Naive thymus-derived CD4-positive, alpha-beta T cell (primary cell): ENCODE measurements at regions not wholly inside any gene's neighbourhood (a gene's known extent, or its start where the extent isn't known, plus 50 kb on each side); places are given as distances from the start of the nearest gene placed in this dataset.
A peak's percentile ranks its signal among the peaks of the same experiment; 100 is the strongest.
"Not testable (repeated sequence)": the region's sequence is repeated elsewhere in the genome, so short reads cannot be mapped to it uniquely, and the experiment has no call there.

Experiments
- ATAC-seq: fragments of 150-1000 bp; cut with Tn5 transposase; 2 replicates; pipeline ENCODE4 v1.10.0; 2021; ENCODE audit warnings: mild to moderate bottlenecking, moderate library complexity
- CTCF ChIA-PET: fragments of 350-600 bp; sonication (Branson Sonifier 250); formaldehyde crosslinking; loops from one replicate; lab custom pipeline; 2021; ENCODE audit warnings: antibody characterized with exemption; lab: Charles Lee
- POLR2A ChIA-PET: fragments of 350-600 bp; sonication (Branson Sonifier 250); formaldehyde crosslinking; loops from one replicate; lab custom pipeline; 2021; ENCODE audit warnings: antibody characterized with exemption, inconsistent platforms; lab: Charles Lee
- DNase-seq, 9 donors: peaks; one replicate each; pipeline versions ENCODE4 v3.0.0 to v3.0.0-alpha.2; 2020 to 2022; ENCODE audit warnings: mixed read lengths in 1 of 9
- H3K27ac ChIP-seq: one replicate; pipeline ENCODE4 v1.7.0; 2013; ENCODE audit warnings: mild to moderate bottlenecking, low read depth, low read length, moderate library complexity
- H3K27me3 ChIP-seq, 2 donors: one replicate each; pipeline ENCODE4 v1.7.0; 2013; ENCODE audit warnings: low read length in 2 of 2, mild to moderate bottlenecking in 2 of 2, moderate library complexity in 2 of 2; ENCODE audit not compliant: control insufficient read depth in 2 of 2, insufficient read depth in 2 of 2
- H3K36me3 ChIP-seq, 3 experiments: 1 replicate in 2 of 3; 2 replicates in 1 of 3; pipeline ENCODE4 v1.7.0; 2013; ENCODE audit warnings: low read length in 3 of 3, mild to moderate bottlenecking in 3 of 3, moderate library complexity in 1 of 3; ENCODE audit not compliant: insufficient read depth in 3 of 3, control insufficient read depth in 2 of 3
- H3K4me1 ChIP-seq, 2 donors: one replicate each; pipeline ENCODE4 v1.7.0; 2013; ENCODE audit warnings: low read length in 2 of 2, mild to moderate bottlenecking in 2 of 2, moderate library complexity in 1 of 2; ENCODE audit not compliant: control insufficient read depth in 2 of 2, insufficient read depth in 2 of 2
- H3K4me3 ChIP-seq: 2 replicates; pipeline ENCODE4 v1.7.0; 2013; ENCODE audit warnings: mild to moderate bottlenecking, low read length
- H3K9me3 ChIP-seq, 3 experiments: 1 replicate in 2 of 3; 2 replicates in 1 of 3; pipeline ENCODE4 v1.7.0; 2013; ENCODE audit warnings: low read length in 3 of 3; ENCODE audit not compliant: control insufficient read depth in 2 of 3
- H3K27ac Mint-ChIP-seq, 9 donors: one replicate each; pipeline ENCODE4 v1.8.0; 2020 to 2022; ENCODE audit warnings: mixed read lengths in 9 of 9, mild to moderate bottlenecking in 8 of 9, moderate library complexity in 5 of 9, inconsistent platforms in 2 of 9
- H3K27me3 Mint-ChIP-seq, 5 donors: one replicate each; pipeline ENCODE4 v1.8.0; 2021 to 2022; ENCODE audit warnings: mixed read lengths in 5 of 5, mild to moderate bottlenecking in 1 of 5
- H3K36me3 Mint-ChIP-seq, 5 donors: one replicate each; pipeline ENCODE4 v1.8.0; 2020 to 2022; ENCODE audit warnings: mixed read lengths in 5 of 5, mild to moderate bottlenecking in 3 of 5, inconsistent platforms in 1 of 5
- H3K4me1 Mint-ChIP-seq, 7 donors: one replicate each; pipeline ENCODE4 v1.8.0; 2020 to 2022; ENCODE audit warnings: mixed read lengths in 7 of 7, mild to moderate bottlenecking in 3 of 7, inconsistent platforms in 1 of 7
- H3K4me3 Mint-ChIP-seq, 10 donors: one replicate each; pipeline ENCODE4 v1.8.0; 2020 to 2022; ENCODE audit warnings: mild to moderate bottlenecking in 10 of 10, mixed read lengths in 10 of 10, moderate library complexity in 6 of 10, inconsistent platforms in 2 of 10
- H3K9me3 Mint-ChIP-seq, 11 donors: one replicate each; pipeline ENCODE4 v1.8.0; 2020 to 2022; ENCODE audit warnings: mixed read lengths in 11 of 11, mild to moderate bottlenecking in 4 of 11, inconsistent platforms in 1 of 11, moderate library complexity in 1 of 11
- intact Hi-C, 2 donors: fragments of 100-400 bp; cut with micrococcal nuclease; formaldehyde crosslinking; loops; one replicate each; pipeline ENCODE4 v1.15.1; 2023

GRCh38 chr14:58914279-58914855, 274.1 kb upstream of the DAAM1 start:
- Histone ChIP-seq H3K9me3 (no peaks in the 10 kb centered on the region), H3K36me3 (no peaks in the 10 kb centered on the region), H3K27ac (no peak overlapping the region), H3K4me1 (no peaks in the 10 kb centered on the region), H3K4me3 (no peak overlapping the region), H3K27me3 (no peaks in the 10 kb centered on the region)
- no peaks in the 10 kb centered on the region for H3K9me3 Mint-ChIP-seq
- ATAC-seq (no peak), DNase-seq (no peak)
- H3K36me3 Mint-ChIP-seq: no peaks in the 10 kb centered on the region
- intact Hi-C loops: no loop called here
- ChIA-PET CTCF (interaction anchor here (0.6 kb wide), 1 partner anchor 830 kb away, joined by 3 read pairs; no protein-coding TSS in a partner anchor), POLR2A (no interaction called here)
- peaks cover 0 to 3% (median 0%) of the 10 kb centered on the region in 5 donors for H3K27me3 Mint-ChIP-seq
- no peaks in the 10 kb centered on the region for H3K4me1 Mint-ChIP-seq
- peak overlapping the region in 1 of 9 donors; percentile 18 for H3K27ac Mint-ChIP-seq
- H3K4me3 Mint-ChIP-seq: no peak overlapping the region

DNA sequence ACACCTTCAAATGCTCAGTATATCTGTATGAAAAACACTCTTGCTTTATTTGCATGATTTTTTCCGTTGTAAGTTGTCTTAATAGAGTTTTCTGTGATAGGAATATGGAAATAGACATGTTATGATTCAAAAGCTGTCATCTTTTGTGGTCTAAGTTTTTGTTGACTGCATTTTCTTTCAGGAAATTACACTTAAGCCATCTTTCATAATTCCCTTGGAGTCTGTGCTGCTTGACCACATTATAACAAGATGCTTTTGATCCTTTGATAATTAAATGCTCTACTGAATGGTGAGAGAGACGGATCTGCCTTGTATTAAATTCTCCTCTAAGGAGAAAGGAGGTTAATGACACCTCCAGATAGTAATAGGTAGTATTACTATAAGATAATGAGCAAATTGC, 272.8 kb upstream of the DAAM1 start:
- H3K4me1 Mint-ChIP-seq: no peaks in the 10 kb centered on the region
- intact Hi-C loops: no loop called here
- ATAC-seq (no peak), DNase-seq (no peak)
- H3K9me3 Mint-ChIP-seq: no peaks in the 10 kb centered on the region
- no peaks in the 10 kb centered on the region for H3K27me3 ChIP-seq
- no peak overlapping the region for H3K27ac Mint-ChIP-seq
- no peak overlapping the region for H3K27ac ChIP-seq
- H3K9me3 ChIP-seq: no peaks in the 10 kb centered on the region
- H3K27me3 Mint-ChIP-seq: peaks cover 0 to 10% (median 0%) of the 10 kb centered on the region in 5 donors
- ChIA-PET CTCF (no interaction called here), POLR2A (no interaction called here)
- no peak overlapping the region for H3K4me3 Mint-ChIP-seq
- H3K4me3 ChIP-seq: no peak overlapping the region
- no peaks in the 10 kb centered on the region for H3K36me3 Mint-ChIP-seq
- H3K4me1 ChIP-seq: no peaks in the 10 kb centered on the region
- no peaks in the 10 kb centered on the region for H3K36me3 ChIP-seq

- CTCF ChIA-PET: no interaction called here
- Histone ChIP-seq H3K9me3 (no peaks in the 10 kb centered on the region), H3K27me3 (no peaks in the 10 kb centered on the region), H3K36me3 (no peaks in the 10 kb centered on the region), H3K4me3 (no peak overlapping the region), H3K4me1 (no peaks in the 10 kb centered on the region), H3K27ac (no peak overlapping the region)
- no peaks in the 10 kb centered on the region for H3K4me1 Mint-ChIP-seq
- H3K4me3 Mint-ChIP-seq: no peak overlapping the region
- peaks cover 0 to 5% (median 0%) of the 10 kb centered on the region in 11 donors for H3K9me3 Mint-ChIP-seq
- ATAC-seq (no peak), DNase-seq (no peak)
- POLR2A ChIA-PET: no interaction called here
- intact Hi-C loops: no loop called here
- H3K27ac Mint-ChIP-seq: no peak overlapping the region
- H3K27me3 Mint-ChIP-seq: peaks cover 0 to 16% (median 0%) of the 10 kb centered on the region in 5 donors
- H3K36me3 Mint-ChIP-seq: no peaks in the 10 kb centered on the region
Measured at GRCh38 chr14:58918066-58918738, 270.3 kb upstream of the DAAM1 start.

DNA sequence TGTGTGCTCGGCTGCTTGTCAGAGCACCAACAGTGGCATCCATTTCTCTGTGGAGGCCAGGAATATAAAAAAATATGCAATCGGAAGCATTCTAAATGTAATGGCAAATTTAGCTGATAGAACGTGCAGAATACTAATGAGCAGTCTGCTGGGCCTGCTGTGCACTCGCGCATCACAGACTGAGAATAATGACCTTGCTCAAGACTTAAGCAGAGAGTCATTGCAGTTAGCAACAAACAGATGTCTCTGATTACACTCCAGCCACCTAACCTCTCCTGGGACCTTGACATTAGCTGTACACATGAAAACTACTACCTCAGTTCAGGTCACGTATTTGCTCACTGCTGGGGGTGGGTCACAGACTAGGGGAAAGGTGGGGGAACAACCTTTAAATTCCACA, 269.2 kb upstream of the DAAM1 start:
- Mint-ChIP-seq H3K27ac (no peak overlapping the region), H3K4me3 (no peak overlapping the region), H3K4me1 (no peaks in the 10 kb centered on the region), H3K36me3 (no peaks in the 10 kb centered on the region), H3K27me3 (peaks cover 0 to 16% (median 0%) of the 10 kb centered on the region in 5 donors), H3K9me3 (peaks cover 0 to 5% (median 0%) of the 10 kb centered on the region in 11 donors)
- CTCF ChIA-PET: no interaction called here
- no peaks in the 10 kb centered on the region for H3K9me3 ChIP-seq
- H3K27ac ChIP-seq: no peak overlapping the region
- H3K36me3 ChIP-seq: no peaks in the 10 kb centered on the region
- ATAC-seq (no peak), DNase-seq (no peak)
- H3K4me1 ChIP-seq: no peaks in the 10 kb centered on the region
- intact Hi-C loops: no loop called here
- H3K27me3 ChIP-seq: no peaks in the 10 kb centered on the region
- H3K4me3 ChIP-seq: no peak overlapping the region
- POLR2A ChIA-PET: no interaction called here

GRCh38 chr14:58920230-58920629, 268.2 kb upstream of the DAAM1 start:
- no peaks in the 10 kb centered on the region for H3K4me1 Mint-ChIP-seq
- H3K27ac Mint-ChIP-seq: no peak overlapping the region
- Histone ChIP-seq H3K27me3 (no peaks in the 10 kb centered on the region), H3K27ac (no peak overlapping the region), H3K36me3 (no peaks in the 10 kb centered on the region), H3K9me3 (no peaks in the 10 kb centered on the region), H3K4me1 (no peaks in the 10 kb centered on the region), H3K4me3 (no peak overlapping the region)
- ATAC-seq (no peak), DNase-seq (no peak)
- ChIA-PET CTCF (no interaction called here), POLR2A (no interaction called here)
- peaks cover 0 to 16% (median 0%) of the 10 kb centered on the region in 5 donors for H3K27me3 Mint-ChIP-seq
- no peaks in the 10 kb centered on the region for H3K36me3 Mint-ChIP-seq
- intact Hi-C loops: no loop called here
- no peak overlapping the region for H3K4me3 Mint-ChIP-seq
- peaks cover 0 to 5% (median 0%) of the 10 kb centered on the region in 11 donors for H3K9me3 Mint-ChIP-seq

DNA sequence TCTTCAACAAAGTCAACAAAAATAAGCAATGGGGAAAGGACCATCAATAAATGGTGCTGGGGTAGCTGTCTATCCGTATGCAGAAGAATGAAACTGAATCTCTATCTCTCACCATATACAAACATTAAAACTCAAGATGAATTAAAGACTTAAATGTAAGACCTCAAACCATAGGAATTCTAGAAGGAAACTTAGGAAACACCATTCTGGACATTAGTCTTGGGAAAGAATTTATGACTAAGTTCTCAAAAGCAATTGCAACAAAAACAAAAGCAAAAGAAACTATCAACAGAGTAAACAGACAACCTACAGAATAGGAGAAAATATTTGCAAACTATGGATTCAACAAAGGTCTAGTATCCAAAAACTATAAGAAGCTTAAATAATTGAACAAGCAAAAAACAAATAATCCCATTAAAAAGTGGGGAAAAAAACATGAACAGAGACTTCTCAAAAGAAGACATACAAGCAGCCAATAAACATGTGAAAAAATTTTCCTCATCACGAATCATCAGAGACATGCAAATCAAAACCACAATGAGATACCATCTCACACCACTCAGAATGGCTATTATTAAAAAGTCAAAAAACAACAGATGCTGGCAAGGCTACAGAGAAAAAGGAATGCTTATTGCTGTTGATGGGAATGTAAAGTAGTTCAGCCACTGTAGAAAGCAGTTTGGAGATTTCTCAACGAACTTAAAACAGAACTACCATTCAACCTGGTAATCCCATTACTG, 266.1 kb upstream of the DAAM1 start:
- POLR2A ChIA-PET, H3K27ac Mint-ChIP-seq: not testable (repeated sequence)

More for the DNA sequence above, 266.1 kb upstream of the DAAM1 start:
- peaks cover 0 to 16% (median 0%) of the 10 kb centered on the region in 5 donors for H3K27me3 Mint-ChIP-seq
- H3K4me3 Mint-ChIP-seq, H3K4me3 ChIP-seq, H3K27ac ChIP-seq, H3K4me1 ChIP-seq, H3K36me3 ChIP-seq, H3K36me3 Mint-ChIP-seq, H3K9me3 Mint-ChIP-seq, ATAC-seq, intact Hi-C loops, H3K27me3 ChIP-seq, DNase-seq, CTCF ChIA-PET, H3K9me3 ChIP-seq: not testable (repeated sequence)
- peaks cover 0 to 11% (median 0%) of the 10 kb centered on the region in 7 donors for H3K4me1 Mint-ChIP-seq
